Suppressor macrophage treated with lipopolysaccharide for 1 hour (primary cell): ENCODE measurements at regions not wholly inside any gene's neighbourhood (a gene's known extent, or its start where the extent isn't known, plus 50 kb on each side); places are given as distances from the start of the nearest gene placed in this dataset.
"Not testable (repeated sequence)": the region's sequence is repeated elsewhere in the genome, so short reads cannot be mapped to it uniquely, and the experiment has no call there.

Source experiments
- DNase-seq, 3 donors: peaks; one replicate each; pipeline ENCODE4 v3.0.0-alpha.2; 2020 to 2022

DNA sequence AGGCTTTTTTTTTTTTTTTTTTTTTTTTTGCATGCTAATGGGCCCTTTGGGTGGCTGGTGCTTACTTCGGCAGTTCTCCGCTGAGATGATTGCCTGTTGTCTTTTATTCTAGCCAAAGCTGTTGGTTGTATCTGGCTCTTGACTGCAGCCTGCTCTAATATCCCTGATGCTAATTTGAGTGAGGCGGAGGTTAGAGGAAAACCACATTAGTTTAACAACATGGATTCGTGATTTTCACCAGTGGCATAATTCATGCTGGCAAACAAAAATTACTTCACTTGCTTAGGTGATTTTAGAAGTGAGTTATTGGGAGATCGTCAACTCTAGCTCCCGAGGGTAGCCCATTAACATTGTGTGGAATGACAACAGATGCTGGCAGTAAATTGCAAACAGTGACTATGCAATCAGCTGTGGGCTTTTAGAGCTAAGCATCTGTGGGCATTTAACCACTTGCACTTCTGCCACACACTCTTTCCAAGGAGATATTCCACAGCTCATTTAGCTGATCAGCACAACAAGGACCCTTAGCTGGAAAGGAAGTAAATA is 97.6 kb upstream of the ZDHHC17 start:
- DNase-seq, result no peak

DNA sequence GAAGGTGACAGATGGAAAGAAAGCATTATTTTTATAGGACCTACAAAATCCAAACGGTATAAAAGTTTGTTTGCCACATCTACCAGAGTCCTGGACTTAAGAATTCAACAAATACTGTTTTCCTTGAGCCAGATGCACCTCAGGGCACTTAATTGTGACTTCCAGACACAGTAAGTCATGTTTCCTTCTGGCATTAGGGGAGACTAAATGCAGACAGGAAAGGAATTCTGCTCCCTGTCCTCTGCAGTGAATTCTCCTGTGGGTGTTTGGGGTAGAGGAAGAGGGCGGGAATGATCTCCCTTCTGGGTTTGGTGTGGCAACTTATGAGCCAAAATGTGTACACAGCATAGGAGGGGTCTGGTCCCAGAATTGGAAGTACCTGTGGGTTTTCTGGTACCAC is 93.9 kb upstream of the ZDHHC17 start:
- DNase-seq, result no peak

DNA sequence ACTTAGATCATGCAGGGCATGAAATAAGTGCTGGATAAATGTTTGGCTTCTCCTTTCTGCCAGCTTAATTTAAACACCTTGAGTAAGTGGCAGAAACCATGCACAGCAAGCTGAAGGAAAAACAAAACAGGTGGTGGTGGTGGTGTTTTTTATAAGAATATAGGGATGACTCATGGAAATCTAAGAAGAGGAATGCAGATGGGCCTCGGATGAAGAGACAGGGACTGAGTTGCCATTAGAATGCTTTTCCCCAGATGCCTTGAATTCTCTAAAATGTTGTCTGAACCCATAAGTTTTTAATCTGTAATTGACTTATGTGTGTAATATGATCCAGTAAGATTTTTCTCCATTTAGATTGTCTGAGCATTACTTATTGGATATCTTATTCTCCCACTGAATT is 93.1 kb upstream of the ZDHHC17 start:
- no peak for DNase-seq

DNA sequence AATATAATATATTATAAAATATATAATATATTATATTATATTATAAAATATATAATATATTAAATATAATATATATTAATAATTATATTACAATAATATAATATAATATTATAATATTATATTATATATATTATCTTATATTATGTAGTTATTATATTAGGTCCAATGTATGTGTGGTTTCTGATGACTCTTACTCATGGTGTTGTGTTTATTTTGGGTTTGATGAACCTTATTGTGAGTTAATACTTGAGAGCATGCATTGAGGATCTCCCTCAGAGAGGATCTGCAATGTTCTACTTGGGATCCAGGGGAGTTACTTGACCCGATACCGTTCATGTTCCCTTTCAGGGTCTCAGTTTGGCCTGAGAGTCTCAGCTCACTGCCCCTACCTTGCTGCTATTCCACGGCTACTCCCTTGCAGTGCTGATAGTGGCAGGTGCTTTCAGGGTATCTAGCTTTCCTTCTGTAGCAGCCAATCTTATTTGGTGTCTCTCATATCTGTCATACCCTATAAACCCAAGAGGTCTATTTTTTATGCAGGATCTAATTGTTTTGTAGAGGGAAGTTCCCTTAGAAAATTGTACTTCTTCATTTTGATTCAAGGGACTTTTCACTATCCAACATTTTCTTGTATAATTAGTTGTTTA is 89.1 kb upstream of the ZDHHC17 start:
- peak in 1 of 3 donors; percentile 19 for DNase-seq

DNA sequence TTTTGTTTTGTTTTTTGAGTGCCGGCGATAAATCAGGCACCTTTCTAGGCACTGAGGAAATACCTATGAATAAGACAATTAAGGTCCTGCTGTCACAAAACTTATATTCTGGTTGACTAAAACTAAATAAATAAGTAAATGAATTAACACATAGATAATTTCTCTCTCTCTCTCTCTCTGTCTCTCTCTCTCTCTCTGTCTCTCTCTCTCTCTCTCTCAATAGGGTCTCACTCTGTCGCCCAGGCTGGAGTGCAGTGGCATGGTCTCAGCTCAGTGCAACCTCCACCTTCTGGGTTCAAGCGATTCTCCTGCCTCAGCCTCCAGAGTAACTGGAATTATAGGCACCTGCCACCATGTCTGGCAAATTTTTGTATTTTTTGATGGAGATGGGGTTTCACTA is 87.7 kb upstream of the ZDHHC17 start:
- DNase-seq, result not testable (repeated sequence)

DNA sequence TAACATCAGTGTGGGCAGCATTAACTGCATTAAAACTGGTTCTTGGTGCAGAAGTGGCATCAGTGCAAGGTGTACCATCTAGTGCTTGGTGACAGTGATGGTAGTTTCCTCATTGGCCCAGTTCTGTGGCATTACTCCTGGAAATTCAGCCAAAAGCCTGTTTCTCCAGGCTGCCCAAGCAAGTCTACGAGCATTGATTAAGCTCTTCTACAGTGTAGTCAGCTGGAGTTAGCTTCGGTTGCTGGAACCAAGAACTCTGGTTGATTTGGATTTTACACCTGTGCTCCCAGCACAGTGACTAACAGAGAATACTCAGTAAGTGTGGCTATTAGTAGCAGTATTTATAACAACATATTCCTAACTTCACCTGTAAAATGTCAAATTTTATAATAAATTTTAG is 84.9 kb upstream of the ZDHHC17 start:
- no peak for DNase-seq

DNA sequence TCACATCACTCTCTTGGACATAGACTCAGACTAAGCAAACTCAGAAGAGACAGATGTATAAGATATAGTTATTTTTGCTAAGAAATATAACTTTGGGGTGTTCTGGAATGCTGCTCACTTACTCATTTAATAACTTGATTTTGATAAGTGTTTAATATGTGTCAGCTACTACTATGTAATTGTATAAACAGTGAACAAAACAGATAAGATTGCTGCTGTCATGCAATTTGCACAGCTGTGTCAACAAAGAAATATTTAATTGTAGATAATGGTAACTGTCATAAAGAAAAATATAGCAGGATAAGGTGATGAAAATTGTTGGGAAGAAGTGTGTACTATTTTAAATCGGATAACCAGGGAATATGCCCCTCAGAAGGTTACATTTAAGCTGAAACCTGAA is 84.1 kb upstream of the ZDHHC17 start:
- no peak for DNase-seq

DNA sequence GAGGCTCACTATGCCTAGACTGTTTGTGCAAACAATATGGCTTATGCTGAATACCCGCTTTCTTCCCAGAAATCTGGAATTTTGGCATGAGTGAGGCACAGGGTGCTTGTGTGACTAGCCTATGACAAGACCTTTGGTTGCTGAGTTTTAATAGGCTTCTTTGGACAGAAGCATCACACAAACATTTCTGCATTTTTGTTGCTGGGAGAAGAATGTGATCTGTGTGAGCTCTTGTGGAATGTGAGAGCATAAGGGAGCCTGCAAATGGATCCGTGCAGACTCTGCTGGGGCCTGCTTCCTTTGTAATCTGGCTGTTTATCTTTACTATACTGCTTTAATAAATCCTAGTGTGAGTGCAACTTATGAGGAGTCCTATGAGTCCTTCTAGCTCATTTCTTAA is 83.0 kb upstream of the ZDHHC17 start:
- no peak for DNase-seq

DNA sequence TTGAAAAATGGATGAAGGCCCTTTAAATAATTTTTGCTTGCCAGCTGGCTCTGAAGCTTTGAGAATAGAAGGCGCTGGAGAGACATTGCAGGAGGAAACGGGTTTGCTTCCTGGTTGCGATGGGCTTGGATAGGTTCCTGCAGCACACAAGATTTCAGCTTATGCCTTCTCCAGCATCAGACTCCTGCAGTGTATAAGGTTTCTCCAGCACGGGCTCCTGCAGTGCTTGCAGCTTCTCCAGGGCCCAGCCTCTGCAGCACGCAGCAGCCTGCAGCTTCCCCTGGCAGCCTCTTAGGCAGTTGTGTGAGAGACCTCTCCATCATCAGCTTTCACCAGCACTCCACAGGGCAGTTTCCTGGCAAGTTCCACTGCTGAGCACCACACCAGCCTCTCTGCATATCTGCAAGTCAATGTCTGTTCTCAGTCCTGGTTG is 78.7 kb upstream of the ZDHHC17 start:
- no peak for DNase-seq

DNA sequence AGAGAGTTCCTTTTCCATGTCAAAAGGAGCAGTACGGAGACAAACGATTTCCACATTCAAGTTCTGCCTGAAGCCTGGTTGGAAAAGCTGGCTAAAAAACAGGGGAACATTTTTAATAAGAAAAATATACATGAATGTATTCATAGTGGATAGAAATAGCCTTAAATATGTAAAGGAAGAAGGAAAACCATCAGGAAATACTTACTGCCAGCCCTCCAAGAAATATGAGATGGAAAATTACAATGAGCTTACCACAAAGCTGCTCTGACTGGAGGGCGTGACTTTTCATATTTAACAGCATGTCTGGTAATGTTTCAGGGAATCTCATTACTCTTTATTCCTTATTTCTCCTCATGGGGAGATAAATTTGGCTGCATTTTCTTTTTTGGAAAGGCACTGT is 75.9 kb upstream of the ZDHHC17 start:
- DNase-seq, result no peak

DNA sequence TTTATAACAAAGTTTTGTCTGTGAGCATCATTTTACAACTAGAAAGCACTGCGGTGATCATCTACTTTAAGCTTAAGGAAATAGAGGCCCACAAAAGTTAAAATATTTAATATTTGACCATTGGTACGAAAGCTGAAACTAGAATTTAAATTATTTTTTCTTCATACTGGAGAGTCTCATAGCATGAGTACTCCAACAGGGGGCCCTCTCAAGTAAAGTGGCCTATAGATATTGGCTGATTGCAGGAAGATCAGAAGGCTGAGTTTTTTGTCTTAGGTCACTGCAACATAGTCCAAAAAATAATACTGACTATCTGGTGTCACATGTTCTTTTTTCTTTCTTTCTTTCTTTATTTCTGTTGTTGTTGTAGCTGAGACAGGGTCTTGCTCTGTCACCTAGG is 75.3 kb upstream of the ZDHHC17 start:
- peak; percentile 22 to 24 (median 23) for DNase-seq

DNA sequence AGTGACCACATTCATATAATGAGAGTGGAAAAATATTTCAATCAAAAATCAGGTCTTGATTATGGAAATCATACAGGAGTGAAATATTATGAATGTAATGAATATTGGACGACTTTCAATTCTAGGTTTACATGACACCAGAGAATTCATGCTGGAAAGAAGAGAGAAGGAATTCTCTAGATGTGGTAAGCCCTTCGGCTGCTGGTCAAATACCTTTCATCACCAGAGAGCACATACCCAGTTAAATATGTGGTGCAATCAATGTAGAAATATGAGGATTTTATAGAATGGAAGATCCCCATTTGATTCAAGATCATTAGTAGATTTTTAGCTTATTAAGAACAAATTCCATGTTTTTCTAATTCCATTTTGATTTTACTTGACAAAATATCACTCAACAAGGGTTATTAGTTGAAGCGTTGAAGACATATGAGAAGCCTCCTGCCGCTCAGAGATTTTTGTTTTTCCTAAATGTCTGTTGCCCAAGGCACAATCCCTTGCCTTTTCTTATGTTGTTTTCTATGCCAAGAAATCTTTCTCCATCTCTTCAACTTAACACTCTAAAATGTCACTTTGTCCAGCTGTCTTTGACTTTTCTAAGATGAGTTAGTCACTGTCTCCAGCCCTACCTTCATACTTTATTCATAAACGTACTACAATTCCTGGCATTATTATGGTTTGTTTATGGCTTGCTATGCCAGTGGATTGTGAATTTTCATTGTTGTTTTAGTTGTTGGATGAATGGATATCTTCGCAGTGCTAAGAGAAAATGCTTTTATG is 72.8 kb upstream of the ZDHHC17 start:
- DNase-seq, result no peak

DNA sequence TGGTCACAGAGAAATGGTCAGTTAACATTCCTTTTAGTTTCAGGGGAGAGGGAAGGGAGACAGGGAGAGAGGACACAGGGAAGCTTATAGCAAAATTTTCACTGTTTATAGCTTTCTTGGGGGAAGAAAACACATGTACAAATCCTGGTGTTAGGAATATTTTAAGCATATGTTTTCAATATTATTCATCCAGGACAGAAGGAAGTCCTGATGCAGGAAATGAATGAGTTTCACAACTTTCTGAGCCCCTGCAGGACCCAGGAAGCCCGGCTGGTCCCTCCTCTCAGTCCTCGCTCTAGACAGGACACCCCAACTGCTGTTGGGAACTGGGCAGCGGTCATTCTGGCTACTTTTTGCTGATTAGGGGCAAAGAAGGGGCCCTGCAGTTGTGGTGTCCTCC is 71.1 kb upstream of the ZDHHC17 start:
- DNase-seq, result no peak

DNA sequence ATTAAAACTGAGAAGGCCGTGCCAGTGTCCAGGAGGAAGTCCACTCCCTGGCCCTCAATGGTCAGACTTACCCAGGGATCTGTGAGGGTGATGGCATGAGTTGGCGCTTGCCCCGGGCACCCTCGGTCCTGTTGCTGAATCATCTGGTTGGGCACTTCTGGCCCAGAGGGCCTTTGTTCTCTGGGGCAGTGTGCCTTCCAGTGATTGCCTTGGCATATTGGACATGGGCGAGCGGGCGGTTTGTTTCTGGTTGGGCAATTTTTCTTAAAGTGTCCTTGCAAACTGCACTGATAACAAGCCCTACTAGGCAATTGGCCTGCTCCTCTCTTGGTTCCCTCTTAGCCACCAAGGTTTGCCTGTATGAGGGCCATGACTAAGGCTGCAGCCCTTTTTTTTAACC is 69.5 kb upstream of the ZDHHC17 start:
- DNase-seq, result no peak

DNA sequence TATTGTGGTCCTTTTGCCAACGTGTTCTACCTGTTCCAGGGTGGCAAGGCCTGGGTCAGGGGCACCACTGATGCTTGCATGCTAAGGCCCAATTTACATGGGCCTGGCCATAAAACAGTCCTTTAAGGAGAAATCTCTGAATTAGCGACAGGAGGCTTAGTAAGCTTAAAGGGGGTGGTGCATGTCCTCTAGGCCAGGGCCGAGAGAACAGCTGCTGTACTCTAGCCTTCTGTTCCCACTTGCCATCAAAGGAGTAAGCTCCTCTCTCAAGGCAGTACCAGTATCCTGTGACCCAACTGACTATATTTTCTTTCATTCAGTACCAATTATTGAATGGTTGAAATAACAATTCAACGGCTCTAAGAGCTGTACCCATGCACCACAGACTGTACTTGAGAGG is 67.7 kb upstream of the ZDHHC17 start:
- DNase-seq, result no peak

DNA sequence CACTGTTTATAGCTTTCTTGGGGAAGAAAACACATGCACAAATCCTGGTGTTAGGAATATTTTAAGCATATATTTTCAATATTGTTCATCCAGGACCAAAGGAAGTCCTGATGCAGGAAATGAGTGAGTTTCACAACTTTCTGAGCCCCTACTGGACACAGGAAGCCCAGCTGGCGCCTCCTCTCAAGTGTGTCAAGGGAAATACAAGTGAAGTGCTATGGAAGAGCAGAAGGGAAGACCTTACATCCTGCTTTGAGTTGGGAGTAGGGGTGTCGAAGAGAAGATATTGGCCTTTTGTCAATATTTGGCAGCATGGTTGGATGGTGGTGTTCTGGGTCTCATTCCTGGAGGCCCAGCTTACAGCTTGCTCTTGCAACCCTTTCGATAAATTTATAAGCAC is 66.1 kb upstream of the ZDHHC17 start:
- DNase-seq, result no peak

DNA sequence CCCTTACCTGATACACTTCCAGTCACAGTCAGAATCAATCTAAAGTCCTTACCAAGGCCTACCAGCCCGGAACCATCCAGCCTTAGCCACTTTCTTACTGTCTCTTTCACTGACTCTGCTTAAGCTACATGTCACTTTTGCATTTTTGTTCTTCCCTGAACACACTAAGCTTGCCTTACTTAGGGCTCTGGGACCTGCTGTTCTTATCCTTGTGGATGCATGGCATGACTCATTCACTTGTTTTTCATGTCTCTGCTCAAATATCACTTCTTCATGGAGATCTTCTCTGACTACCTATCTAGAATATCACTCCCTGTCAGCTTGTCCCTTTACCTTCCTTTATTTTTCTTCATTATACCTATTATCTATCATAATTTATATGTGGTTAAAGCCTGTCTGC is 65.6 kb upstream of the ZDHHC17 start:
- DNase-seq, result no peak

DNA sequence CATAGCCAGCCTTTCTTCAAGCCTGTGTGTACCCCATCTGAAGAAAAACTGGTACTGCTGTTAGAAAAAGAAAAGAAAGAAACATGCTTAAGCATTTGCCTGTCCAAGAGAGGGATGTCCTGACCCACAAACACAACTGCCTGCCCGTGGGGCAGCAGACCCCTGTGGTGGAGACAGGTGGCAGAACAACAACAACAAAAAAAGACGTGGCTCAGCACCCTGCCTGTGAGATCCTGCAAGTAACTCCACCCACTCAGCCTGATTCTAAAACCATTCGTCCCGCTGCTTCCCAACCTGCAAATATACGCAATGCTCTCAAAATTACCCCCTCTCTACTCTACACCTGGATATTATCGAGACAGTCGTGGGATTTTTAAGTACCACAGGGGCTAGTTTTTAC is 64.9 kb upstream of the ZDHHC17 start:
- no peak for DNase-seq

DNA sequence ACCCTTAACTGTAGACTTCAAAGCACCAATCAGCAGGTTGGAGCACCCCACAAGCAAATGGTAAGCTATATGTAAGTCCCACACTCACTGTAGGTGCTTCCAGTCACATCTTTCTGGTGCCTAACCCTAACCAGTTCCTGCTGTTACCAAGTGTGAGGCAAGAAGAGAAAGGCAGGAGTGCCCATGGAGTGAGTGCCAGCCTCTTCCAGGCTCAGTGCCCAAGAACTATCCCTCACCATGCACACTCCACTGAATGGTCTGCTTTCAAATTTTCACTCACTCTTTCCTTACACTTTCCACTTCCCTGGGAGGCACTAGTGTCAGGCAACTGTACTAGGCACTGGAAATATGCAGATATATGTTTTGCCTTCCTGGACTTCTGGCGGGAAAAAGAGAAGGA is 62.2 kb upstream of the ZDHHC17 start:
- DNase-seq, result no peak

DNA sequence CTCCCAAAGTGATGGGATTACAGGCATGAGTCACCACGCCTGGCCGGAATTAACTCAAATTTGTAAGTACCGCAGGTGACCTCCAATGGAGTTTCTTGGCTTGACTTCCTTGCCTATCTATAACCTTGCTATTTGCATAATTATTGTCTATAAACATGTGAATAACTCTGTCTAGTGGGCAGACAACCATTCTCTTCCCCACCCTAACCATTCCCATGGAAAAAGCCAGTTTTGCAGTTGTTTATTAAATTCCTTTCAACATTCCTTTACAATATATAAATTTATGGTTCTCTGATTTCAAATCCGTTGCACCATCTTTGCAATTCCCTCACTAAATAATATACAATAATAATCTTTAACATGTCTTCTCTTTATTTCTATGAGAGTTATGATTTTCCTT is 61.0 kb upstream of the ZDHHC17 start:
- no peak for DNase-seq

DNA sequence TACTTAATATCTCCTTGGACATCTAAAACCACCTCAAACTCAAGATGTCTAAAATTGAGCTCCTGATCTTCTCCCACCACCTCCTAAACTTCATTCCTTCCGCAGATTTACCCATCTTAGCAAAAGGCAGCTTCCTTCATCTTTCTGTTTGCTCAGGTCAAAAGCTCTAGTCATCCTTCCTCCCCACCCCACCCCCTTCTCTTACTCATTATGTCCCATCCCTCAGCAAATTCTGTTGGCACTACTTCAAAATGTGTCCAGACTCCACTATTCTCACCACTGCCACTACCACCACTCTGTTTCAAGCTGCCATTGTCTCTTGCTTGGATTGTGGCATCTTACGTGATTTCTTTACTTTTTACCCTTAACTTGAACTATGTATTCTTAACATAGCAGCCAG is 59.2 kb upstream of the ZDHHC17 start:
- no peak for DNase-seq

DNA sequence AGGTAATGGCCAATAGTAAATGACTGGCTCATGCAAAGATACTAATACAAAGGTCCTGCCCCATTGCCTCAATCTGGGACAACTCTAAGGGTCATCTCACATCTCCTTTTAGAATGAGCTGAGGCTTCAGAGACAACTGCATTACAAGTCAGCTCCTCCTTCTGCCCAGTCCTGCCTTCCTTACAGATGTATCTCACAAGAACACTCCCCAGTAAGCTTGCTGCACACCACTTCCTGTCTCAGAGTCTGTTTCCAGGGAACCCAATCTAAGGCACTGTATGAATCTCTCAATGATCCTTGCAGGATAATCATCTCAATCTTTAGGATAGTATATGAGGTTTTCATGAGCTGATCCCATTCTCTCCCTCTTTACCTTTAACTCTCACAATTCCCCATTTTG is 57.8 kb upstream of the ZDHHC17 start:
- no peak for DNase-seq

DNA sequence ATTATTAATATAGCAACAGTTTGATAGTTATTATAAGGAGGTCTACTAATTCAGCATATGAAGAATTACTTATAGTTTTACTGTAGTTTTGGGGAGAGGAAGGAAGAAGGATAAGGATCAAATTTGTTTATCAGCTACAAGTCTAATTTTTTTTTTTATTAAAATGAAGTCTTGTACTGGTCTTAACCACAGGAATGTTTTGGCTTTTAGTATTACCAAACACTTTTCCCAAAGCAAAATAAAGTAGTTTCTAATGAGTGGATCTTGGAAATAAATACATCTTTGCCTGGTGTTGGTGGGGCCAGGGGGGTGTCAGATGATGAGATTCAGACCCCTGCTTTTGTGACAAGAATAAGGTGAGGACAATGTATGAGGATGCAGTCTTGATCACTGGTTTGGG is 57.2 kb upstream of the ZDHHC17 start:
- no peak for DNase-seq

DNA sequence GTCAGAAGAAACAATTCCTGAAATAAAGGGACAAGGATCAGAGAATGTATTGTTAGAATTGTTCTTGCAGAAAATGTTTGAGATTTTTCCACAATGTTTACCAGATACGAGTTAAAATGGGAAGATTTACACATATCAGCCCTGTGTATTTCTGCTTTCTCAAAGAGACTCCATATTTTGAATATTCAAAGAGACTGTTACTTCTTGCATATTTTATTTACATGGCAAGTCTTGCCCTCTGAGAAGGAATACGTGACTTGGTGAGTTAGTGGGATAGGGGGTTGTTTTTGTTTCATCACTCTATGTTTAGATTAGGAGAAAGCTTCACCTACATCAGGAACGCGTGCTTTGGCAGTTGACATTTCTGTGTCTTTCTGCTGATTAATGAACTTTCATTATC is 56.1 kb upstream of the ZDHHC17 start:
- DNase-seq, result no peak

DNA sequence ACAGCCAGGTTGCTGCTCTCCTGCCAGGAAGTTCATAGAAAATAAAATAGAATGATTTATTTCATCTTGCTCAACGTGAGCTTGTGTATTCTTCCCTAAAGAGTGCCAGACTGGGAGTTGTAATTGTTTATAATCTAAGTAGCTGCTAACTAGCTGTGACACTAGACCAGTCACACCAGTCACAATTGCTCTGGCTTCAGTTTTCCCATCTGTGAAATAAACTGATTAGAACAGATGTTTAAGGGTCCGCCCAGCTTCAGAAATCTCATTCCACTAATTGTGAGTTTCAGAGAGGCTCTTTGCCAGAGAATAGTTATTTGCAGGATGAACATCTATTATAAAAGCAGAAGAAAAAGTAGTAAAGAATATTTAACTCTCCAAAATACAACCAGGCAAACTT is 55.6 kb upstream of the ZDHHC17 start:
- DNase-seq, result no peak
